HUES48 (cell line): ENCODE measurements at regions not wholly inside any gene's neighbourhood (a gene's known extent, or its start where the extent isn't known, plus 50 kb on each side); places are given as distances from the start of the nearest gene placed in this dataset.

Source experiments
- H3K27ac ChIP-seq: one replicate; pipeline ENCODE4 v1.7.0; 2013; ENCODE audit warnings: low read depth, low read length, inconsistent platforms
- H3K27me3 ChIP-seq: 2 replicates; pipeline ENCODE4 v1.6.1; 2013; ENCODE audit warnings: mild to moderate bottlenecking, low read length; ENCODE audit not compliant: control insufficient read depth, insufficient read depth
- H3K36me3 ChIP-seq: 2 replicates; pipeline ENCODE4 v1.6.1; 2013; ENCODE audit warnings: low read length; ENCODE audit not compliant: control insufficient read depth, insufficient read depth
- H3K4me1 ChIP-seq: 2 replicates; pipeline ENCODE4 v1.6.1; 2013; ENCODE audit warnings: mild to moderate bottlenecking, low read length; ENCODE audit not compliant: control insufficient read depth, insufficient read depth
- H3K4me3 ChIP-seq: 2 replicates; pipeline ENCODE4 v1.5.1; 2013; ENCODE audit warnings: mild to moderate bottlenecking, low read depth, low read length
- H3K9ac ChIP-seq: 2 replicates; pipeline ENCODE4 v1.6.1; 2013; ENCODE audit warnings: mild to moderate bottlenecking, low read depth, low read length, moderate library complexity
- H3K9me3 ChIP-seq: 2 replicates; pipeline ENCODE4 v1.6.1; 2013; ENCODE audit warnings: low read length; ENCODE audit not compliant: control insufficient read depth, insufficient read depth

DNA sequence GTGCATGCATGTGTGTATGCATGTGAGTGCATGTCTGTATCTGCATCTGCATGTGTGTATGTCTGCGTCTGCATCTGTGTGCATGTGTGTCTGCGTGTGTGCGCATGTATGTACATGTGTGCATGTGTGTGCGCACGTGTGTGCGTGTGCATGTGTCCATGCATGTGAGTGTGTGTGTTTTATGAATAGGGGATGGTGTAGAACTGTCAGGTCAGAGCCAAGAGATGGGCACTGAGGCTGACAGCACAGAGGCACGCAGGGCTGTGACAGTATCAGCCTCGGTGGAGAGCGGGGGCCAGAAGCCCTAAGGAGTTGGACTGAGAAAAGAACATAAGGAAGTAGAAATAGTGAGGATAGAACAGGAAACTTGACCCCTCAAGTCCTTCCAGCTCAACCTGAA lies 494.0 kb upstream of the MYT1L start:
- no peak overlapping the region for H3K4me3 ChIP-seq
- no peaks in the 10 kb centered on the region for H3K36me3 ChIP-seq
- H3K27me3 ChIP-seq = no peaks in the 10 kb centered on the region
- H3K9ac ChIP-seq = no peak overlapping the region
- no peak overlapping the region for H3K27ac ChIP-seq
- H3K9me3 ChIP-seq = no peaks in the 10 kb centered on the region
- no peaks in the 10 kb centered on the region for H3K4me1 ChIP-seq

DNA sequence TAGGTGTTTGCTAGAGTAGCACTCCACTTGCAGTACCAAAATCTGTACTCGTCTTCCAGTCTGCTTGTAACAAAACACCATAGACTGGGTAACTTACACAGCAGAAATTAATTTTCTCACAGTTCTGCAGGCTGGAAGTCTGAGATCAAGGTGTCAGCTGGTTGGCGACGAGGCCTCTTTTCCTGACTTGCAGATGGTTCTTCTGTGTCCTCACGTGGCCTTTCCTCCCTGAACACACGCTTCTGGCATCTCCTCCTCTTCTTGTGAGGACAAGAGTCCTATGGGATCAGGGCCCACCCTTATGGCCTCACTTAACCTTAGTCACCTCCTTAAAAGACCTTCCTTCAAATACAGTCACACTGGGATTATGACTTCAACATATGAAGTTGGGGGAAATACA lies 493.5 kb upstream of the MYT1L start:
- Histone ChIP-seq H3K4me3 (no peak overlapping the region), H3K27ac (no peak overlapping the region), H3K4me1 (no peaks in the 10 kb centered on the region), H3K36me3 (no peaks in the 10 kb centered on the region), H3K9me3 (no peaks in the 10 kb centered on the region), H3K9ac (no peak overlapping the region), H3K27me3 (no peaks in the 10 kb centered on the region)

DNA sequence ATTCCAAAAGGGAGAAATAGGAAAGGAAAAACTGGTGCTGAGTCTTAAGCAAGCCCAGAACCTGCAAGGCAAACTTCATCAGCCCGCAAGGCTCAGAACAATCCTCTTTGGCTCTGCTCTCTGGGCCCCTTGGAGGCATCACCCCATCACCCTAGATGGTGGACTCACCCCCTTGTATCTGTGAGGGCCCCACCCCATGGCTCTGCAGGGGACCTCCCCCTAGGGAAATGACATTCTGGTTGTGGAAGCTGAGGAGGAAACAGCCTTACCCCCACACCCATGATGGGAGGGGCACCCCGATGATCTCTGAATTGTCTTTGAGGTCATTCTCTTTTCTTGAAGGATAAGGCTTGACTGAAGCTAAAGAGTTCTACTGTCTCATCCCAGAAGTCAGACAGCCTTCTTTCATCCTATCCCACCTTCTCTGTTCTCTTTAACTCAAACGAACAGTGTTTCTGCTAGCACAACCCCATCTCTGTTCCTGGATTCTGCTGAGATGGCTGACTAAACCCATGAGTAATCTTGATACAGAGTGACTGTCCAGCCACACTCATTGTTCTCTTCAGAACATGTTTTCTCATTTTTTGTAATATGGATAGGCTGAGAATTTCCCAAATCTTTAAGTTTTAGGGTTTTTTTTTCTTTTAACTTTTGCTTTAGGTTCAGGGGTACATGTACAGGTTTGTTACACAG lies 492.1 kb upstream of the MYT1L start:
- Histone ChIP-seq H3K36me3 (no peaks in the 10 kb centered on the region), H3K4me3 (no peak overlapping the region), H3K27me3 (no peaks in the 10 kb centered on the region), H3K9ac (no peak overlapping the region), H3K9me3 (no peaks in the 10 kb centered on the region), H3K27ac (no peak overlapping the region), H3K4me1 (no peaks in the 10 kb centered on the region)

DNA sequence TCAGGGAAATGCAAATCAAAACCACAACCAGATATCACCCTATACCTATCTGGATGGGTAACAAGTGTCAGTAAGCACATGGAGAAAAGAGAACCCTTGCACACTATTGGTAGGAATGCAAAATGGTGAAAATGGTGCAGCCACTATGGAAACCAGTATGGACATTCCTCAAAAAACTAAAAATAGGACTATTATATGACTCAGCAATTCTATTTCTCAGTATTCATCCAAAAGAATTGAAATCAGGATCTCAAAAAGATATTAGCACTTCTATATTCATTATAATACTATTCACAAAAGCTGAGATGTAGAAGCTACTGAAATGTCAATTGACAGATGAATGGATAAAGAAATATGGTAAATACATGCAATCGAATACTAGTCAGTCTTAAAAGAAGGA lies 491.1 kb upstream of the MYT1L start:
- Histone ChIP-seq H3K36me3 (no peaks in the 10 kb centered on the region), H3K27me3 (no peaks in the 10 kb centered on the region), H3K27ac (no peak overlapping the region), H3K9me3 (no peaks in the 10 kb centered on the region), H3K4me1 (no peaks in the 10 kb centered on the region), H3K4me3 (no peak overlapping the region), H3K9ac (no peak overlapping the region)

- H3K4me1 ChIP-seq = no peaks in the 10 kb centered on the region
These were observed 481.6 kb upstream of the MYT1L start for GRCh38 chr2:2812648-2813047.

GRCh38 chr2:2812117-2812516 lies 481.0 kb upstream of the MYT1L start:
- Histone ChIP-seq H3K27ac (no peak overlapping the region), H3K4me1 (no peaks in the 10 kb centered on the region), H3K27me3 (no peaks in the 10 kb centered on the region), H3K4me3 (no peak overlapping the region), H3K36me3 (no peaks in the 10 kb centered on the region), H3K9me3 (peaks cover 11% of the 10 kb centered on the region; the same call in 1 of the 2 replicates), H3K9ac (no peak overlapping the region)

More at GRCh38 chr2:2812648-2813047, 481.6 kb upstream of the MYT1L start:
- H3K36me3 ChIP-seq = no peaks in the 10 kb centered on the region
- H3K27ac ChIP-seq = no peak overlapping the region
- H3K9ac ChIP-seq = no peak overlapping the region
- H3K9me3 ChIP-seq = peaks cover 11% of the 10 kb centered on the region; the same call in 1 of the 2 replicates
- H3K4me3 ChIP-seq = no peak overlapping the region
- H3K27me3 ChIP-seq = no peaks in the 10 kb centered on the region

DNA sequence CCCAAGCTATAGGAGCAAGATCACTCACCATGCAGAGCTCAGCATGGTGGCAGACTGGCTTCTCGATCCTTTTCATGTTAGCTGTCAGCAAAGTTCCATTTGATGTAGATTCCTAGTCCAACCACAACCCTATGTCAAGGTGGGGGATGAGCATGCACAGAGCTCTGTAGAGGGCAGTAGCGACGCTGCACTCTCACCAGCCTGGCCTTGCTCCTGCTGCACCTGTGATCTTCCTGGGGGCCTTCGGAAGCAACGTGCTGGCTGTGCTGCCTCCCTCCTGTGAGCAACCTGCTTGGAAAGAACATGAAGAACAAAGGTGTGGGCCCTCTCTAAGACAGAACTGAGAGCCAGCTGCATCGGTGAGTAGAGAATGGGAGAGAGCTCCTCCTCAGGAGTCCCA lies 479.4 kb upstream of the MYT1L start:
- Histone ChIP-seq H3K9me3 (peaks cover 11% of the 10 kb centered on the region; the same call in 1 of the 2 replicates), H3K27ac (no peak overlapping the region), H3K36me3 (no peaks in the 10 kb centered on the region), H3K9ac (no peak overlapping the region), H3K27me3 (no peaks in the 10 kb centered on the region), H3K4me1 (no peaks in the 10 kb centered on the region), H3K4me3 (no peak overlapping the region)

DNA sequence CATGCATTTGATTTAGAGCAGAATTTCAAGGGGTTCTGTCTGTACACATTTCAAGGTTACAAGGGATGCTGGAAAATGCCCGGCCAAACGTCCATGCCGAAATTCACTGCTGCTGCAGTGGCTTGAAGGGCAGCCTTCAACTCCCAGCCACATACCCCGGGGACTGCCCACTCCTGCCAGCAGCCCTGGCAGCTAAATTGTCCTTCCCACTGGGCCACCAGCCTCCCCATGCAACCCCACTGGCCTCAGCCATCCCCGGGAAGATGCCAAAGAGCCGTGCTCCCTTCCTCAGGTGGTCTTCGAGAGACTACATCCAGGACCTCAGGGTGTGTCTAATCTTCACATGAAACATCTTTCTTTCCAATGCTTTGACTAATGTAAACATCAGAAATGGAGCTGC lies 478.7 kb upstream of the MYT1L start:
- H3K27ac ChIP-seq = no peak overlapping the region
- no peaks in the 10 kb centered on the region for H3K4me1 ChIP-seq

DNA sequence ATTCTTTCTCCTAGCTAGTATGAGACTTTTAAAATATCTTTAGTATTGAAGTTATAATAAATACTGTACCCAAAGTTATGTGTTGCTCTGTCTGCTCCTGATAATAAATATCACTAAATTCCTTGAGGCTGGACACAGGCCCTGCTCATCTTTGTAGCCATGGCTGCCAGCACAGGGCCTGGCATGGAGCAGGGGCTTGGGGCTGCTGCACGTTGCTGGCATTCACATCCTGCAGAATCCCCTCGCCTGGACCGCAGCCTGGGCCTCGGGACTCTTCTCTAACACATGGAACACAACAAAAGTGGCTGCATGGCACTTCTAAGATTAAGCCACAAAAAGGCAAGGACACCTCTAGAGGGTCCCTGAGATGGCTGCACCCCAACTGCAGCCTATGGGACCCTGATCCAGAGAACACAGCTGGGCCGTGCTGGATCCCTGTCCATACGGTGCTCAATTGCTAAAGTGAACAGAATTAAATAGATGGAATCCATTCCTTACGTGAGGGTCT lies 477.5 kb upstream of the MYT1L start:
- no peaks in the 10 kb centered on the region for H3K27me3 ChIP-seq
- H3K4me1 ChIP-seq = no peaks in the 10 kb centered on the region
- no peaks in the 10 kb centered on the region; the same call in 1 of the 2 replicates for H3K9me3 ChIP-seq
- H3K4me3 ChIP-seq = no peak overlapping the region
- no peak overlapping the region for H3K9ac ChIP-seq
- no peaks in the 10 kb centered on the region for H3K36me3 ChIP-seq
- no peak overlapping the region for H3K27ac ChIP-seq

More for the DNA sequence above, 478.7 kb upstream of the MYT1L start:
- Histone ChIP-seq H3K36me3 (no peaks in the 10 kb centered on the region), H3K4me3 (no peak overlapping the region), H3K9ac (no peak overlapping the region), H3K9me3 (peaks cover 11% of the 10 kb centered on the region; the same call in 1 of the 2 replicates), H3K27me3 (no peaks in the 10 kb centered on the region)

DNA sequence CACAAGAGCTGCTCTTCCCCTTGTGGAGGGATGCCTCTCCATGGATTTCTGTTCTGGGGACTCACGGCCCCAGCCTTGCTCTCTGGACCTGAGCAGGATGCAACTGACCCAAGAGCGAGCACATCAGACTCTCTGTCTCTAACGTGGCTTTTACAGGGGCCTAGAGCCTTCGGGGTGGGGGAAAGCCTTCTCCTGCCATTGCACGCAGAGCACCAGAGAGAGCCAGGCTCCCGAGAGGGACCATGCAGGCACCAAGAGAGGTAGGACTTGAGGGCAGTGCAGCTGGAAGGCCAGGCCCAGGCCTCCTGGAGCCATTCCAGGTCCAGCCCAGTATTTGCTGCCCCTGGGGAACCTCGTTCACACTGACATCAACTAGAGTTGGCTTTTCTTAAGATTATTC lies 475.6 kb upstream of the MYT1L start:
- no peak overlapping the region for H3K9ac ChIP-seq
- H3K36me3 ChIP-seq = no peaks in the 10 kb centered on the region
- no peak overlapping the region for H3K27ac ChIP-seq
- no peaks in the 10 kb centered on the region for H3K27me3 ChIP-seq
- H3K9me3 ChIP-seq = no peaks in the 10 kb centered on the region
- H3K4me3 ChIP-seq = no peak overlapping the region
- no peaks in the 10 kb centered on the region for H3K4me1 ChIP-seq

GRCh38 chr2:2805263-2805662 lies 474.2 kb upstream of the MYT1L start:
- no peaks in the 10 kb centered on the region for H3K4me1 ChIP-seq
- H3K9me3 ChIP-seq = no peaks in the 10 kb centered on the region
- no peak overlapping the region for H3K9ac ChIP-seq
- no peak overlapping the region for H3K27ac ChIP-seq
- H3K27me3 ChIP-seq = no peaks in the 10 kb centered on the region
- H3K36me3 ChIP-seq = no peaks in the 10 kb centered on the region
- no peak overlapping the region for H3K4me3 ChIP-seq
